ENCODE measurements at regions not wholly inside any gene's neighbourhood (a gene's known extent, or its start where the extent isn't known, plus 50 kb on each side); places are given as distances from the start of the nearest gene placed in this dataset.

DNA sequence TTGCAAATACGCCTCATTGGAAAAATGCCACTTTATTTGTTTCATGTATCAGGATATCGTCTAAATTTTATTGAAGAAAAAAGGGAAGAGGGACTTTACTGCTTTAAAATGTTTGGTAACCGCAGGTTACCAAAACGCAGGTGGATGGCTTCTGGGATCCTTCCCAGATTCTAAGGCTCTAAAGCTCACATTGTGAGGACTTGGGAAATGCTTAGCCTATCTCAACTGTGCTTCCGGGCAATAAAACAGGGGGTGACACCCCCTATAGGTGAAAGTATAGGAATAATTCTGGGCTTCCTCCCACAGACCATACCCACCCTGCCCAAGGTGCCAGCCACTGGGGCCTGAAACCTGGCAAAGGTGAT, 73.2 kb upstream of the IPO5 start:
- ChIA-PET POLR2A (ENCODE audit: partially characterized antibody) (interaction anchor here (0.6 kb wide), 1 partner anchor 9 kb away, joined by 4 read pairs; no protein-coding TSS in a partner anchor), CTCF (ENCODE audit: partially characterized antibody) (interaction anchor here (0.6 to 1.0 kb wide), 5 partner anchors 8 to 771 kb away, joined by 3 to 5 read pairs (median 3); no protein-coding TSS in a partner anchor)
- no peak overlapping the region for H2BK12ac ChIP-seq (ENCODE audit: low read depth, low read length)
- H2BK15ac ChIP-seq (ENCODE audit: low read length): no peak overlapping the region
- FAIRE-seq (no peak), DNase-seq (ENCODE audit: low read depth in 1 of 2, low spot score in 2 of 2) (no peak)
- H3K79me2 ChIP-seq (ENCODE audit: control insufficient read depth in 1 of 2, insufficient read depth in 2 of 2, low read length in 2 of 2): no peaks in the 10 kb centered on the region
- no peaks in the 10 kb centered on the region for H3K36me3 ChIP-seq (ENCODE audit: control insufficient read depth in 2 of 4, insufficient read depth in 4 of 4, low read length in 3 of 4)
- H3K4me3 ChIP-seq (ENCODE audit: extremely low read depth in 1 of 4, insufficient read depth in 2 of 4, low read depth in 3 of 4, low read length in 4 of 4): no peak overlapping the region
- no peak overlapping the region for H2AFZ ChIP-seq (ENCODE audit: low read length)
- H4K91ac ChIP-seq (replicated peaks; ENCODE audit: insufficient read length, low read length): no peak overlapping the region
- no peaks in the 10 kb centered on the region for H3K9me3 ChIP-seq (ENCODE audit: insufficient read depth in 2 of 2, low read depth in 1 of 2, low read length in 1 of 2)
- no peak overlapping the region for H2BK5ac ChIP-seq (ENCODE audit: low read depth, low read length)
- no peaks in the 10 kb centered on the region for H4K20me1 ChIP-seq (replicated peaks in 1 of 2; ENCODE audit: control insufficient read depth in 1 of 2, insufficient read depth in 2 of 2, low read length in 2 of 2)
- H3K9ac ChIP-seq (replicated peaks in 1 of 4; ENCODE audit: extremely low read depth in 1 of 4, low read depth in 3 of 4, low read length in 3 of 4): no peak overlapping the region
- H2BK20ac ChIP-seq (ENCODE audit: low read length): no peak overlapping the region
- no peak overlapping the region for H2AK5ac ChIP-seq (ENCODE audit: low read depth, low read length)
- no peak overlapping the region for H4K5ac ChIP-seq (ENCODE audit: insufficient read length, low read depth, low read length)
- no peaks in the 10 kb centered on the region for H3K23me2 ChIP-seq (ENCODE audit: low read depth, low read length)
- H3K23ac ChIP-seq (ENCODE audit: insufficient read length): no peak overlapping the region
- no peak overlapping the region for H3K4me2 ChIP-seq (ENCODE audit: insufficient read depth in 1 of 2, low read depth in 2 of 2, low read length in 2 of 2)
- no peak overlapping the region for H3K27ac ChIP-seq (ENCODE audit: low read depth, low read length)
- H3K4ac ChIP-seq (replicated peaks; ENCODE audit: insufficient read length, low read depth, low read length): no peak overlapping the region
- H3K14ac ChIP-seq (ENCODE audit: insufficient read length): no peak overlapping the region
- H3K79me1 ChIP-seq (ENCODE audit: low read depth, low read length): no peaks in the 10 kb centered on the region
- no peak overlapping the region for H2BK120ac ChIP-seq (replicated peaks; ENCODE audit: low read depth, low read length)
- H3K4me1 ChIP-seq (replicated peaks in 1 of 4; ENCODE audit: control insufficient read depth in 3 of 4, insufficient read depth in 4 of 4, low read length in 3 of 4): peaks cover 0 to 6% (median 3%) of the 10 kb centered on the region in 4 experiments; a peak in 5 of 7 replicates
- no peak overlapping the region for H4K8ac ChIP-seq (ENCODE audit: extremely low read depth, insufficient read depth, low read length)
- H3K56ac ChIP-seq (replicated peaks; ENCODE audit: insufficient read length, low read depth, low read length): no peak overlapping the region
- no peak overlapping the region for H3K18ac ChIP-seq (ENCODE audit: extremely low read depth, low read length)
- peaks cover 0 to 1% (median 0%) of the 10 kb centered on the region in 4 experiments; a peak in 1 of 7 replicates for H3K27me3 ChIP-seq (replicated peaks in 1 of 4; ENCODE audit: control insufficient read depth in 3 of 4, extremely low read depth in 1 of 4, insufficient read depth in 3 of 4, low read length in 3 of 4)
- 93% methylated on average over 5 of the region's 5 CpGs; no CpG with 5 or more reads in 1 of the 2 experiments for WGBS, 2 experiments (ENCODE audit: extremely low coverage in 1 of 2, insufficient coverage in 1 of 2, insufficient read length in 1 of 2, insufficient replicate concordance in 2 of 2, low coverage in 1 of 2, low lambda C conversion rate in 2 of 2, missing lambda C conversion rate in 1 of 2)
- TF ChIP-seq KDM5A (IDR thresholded peaks at IDR 0.05; ENCODE audit: low read length) (no peak), HDAC2 (IDR thresholded peaks at IDR 0.05; ENCODE audit: borderline replicate concordance in 1 of 2, low read depth in 2 of 2, low read length in 2 of 2) (no peak), RAD21 (IDR thresholded peaks at IDR 0.05 in 1 of 2, conservative IDR thresholded peaks at IDR 0.05 in 1 of 2; ENCODE audit: low read depth in 2 of 2, low read length in 2 of 2) (no peak), MAFK (IDR thresholded peaks at IDR 0.05; ENCODE audit: low read depth, low read length) (no peak), SRF (IDR thresholded peaks at IDR 0.05; ENCODE audit: low read depth, low read length) (no peak), POLR2AphosphoS5 (IDR thresholded peaks at IDR 0.05; ENCODE audit: low read depth, low read length) (no peak), TAF7 (optimal IDR thresholded peaks at IDR 0.05; ENCODE audit: borderline replicate concordance, low read depth, low read length) (no peak), POU5F1 (IDR thresholded peaks at IDR 0.05; ENCODE audit: low read depth, low read length) (no peak), TCF12 (IDR thresholded peaks at IDR 0.05; ENCODE audit: low read depth, low read length) (no peak), PHF8 (conservative IDR thresholded peaks at IDR 0.05; ENCODE audit: low read depth, low read length) (no peak), CBX5 (IDR thresholded peaks at IDR 0.05; ENCODE audit: low read depth, low read length) (no peak), TBP (IDR thresholded peaks at IDR 0.05; ENCODE audit: low read depth, low read length) (no peak), ASH2L (IDR thresholded peaks at IDR 0.05; ENCODE audit: low read length) (no peak)
- TF ChIP-seq, protein P1, sequence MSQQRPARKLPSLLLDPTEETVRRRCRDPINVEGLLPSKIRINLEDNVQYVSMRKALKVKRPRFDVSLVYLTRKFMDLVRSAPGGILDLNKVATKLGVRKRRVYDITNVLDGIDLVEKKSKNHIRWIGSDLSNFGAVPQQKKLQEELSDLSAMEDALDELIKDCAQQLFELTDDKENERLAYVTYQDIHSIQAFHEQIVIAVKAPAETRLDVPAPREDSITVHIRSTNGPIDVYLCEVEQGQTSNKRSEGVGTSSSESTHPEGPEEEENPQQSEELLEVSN (IDR thresholded peaks at IDR 0.05): no peak
